ENCODE measurements at regions not wholly inside any gene's neighbourhood (a gene's known extent, or its start where the extent isn't known, plus 50 kb on each side); places are given as distances from the start of the nearest gene placed in this dataset.

DNA sequence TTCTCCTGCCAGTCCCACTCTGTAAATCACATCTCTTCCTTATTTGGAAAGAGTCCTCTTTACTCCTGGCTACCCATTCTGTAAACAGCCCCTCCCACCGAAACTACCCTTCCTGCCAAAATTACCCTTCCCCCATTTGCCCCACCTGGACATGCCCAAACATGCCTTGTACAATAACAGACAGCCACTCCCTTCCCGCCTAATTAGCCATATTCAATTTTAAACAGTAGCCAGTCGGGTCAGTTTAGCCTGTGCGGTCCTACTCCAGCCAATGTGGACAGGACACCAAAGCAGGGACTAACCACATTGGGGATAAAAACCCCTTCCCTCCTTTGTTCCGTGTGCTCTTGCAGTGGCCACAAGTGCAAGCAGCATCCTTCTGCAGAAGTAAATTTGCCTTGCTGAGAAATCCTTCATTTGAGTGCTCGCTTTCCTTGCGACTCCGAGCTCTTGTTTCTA is 56.3 kb upstream of the MAP10 start:
- Histone ChIP-seq H3K36me3 (ENCODE audit: insufficient read depth, low read length) (no peaks in the 10 kb centered on the region), H3K27ac (ENCODE audit: low read length) (no peak overlapping the region), H3K9me3 (ENCODE audit: insufficient read depth, low read length, severe bottlenecking) (peaks cover 24% of the 10 kb centered on the region), H3K27me3 (ENCODE audit: insufficient read depth, low read length, poor library complexity) (no peaks in the 10 kb centered on the region), H3K79me2 (ENCODE audit: insufficient read depth, low read length) (no peaks in the 10 kb centered on the region), H2AFZ (ENCODE audit: low read depth, low read length) (no peak overlapping the region), H3K4me3 (ENCODE audit: low read depth in 1 of 2, low read length in 2 of 2) (no peak overlapping the region), H4K20me1 (ENCODE audit: insufficient read depth, low read length) (no peaks in the 10 kb centered on the region), H3K4me1 (ENCODE audit: insufficient read depth, low read length) (no peaks in the 10 kb centered on the region), H3K4me2 (ENCODE audit: insufficient read depth, low read length) (no peak overlapping the region), H3K9ac (ENCODE audit: low read depth, low read length) (no peak overlapping the region)
- no peak for DNase-seq
- TF ChIP-seq EZH2 (IDR thresholded peaks at IDR 0.05; ENCODE audit: borderline replicate concordance, low read depth, low read length, severe bottlenecking): no peak
- TF ChIP-seq, protein P1, sequence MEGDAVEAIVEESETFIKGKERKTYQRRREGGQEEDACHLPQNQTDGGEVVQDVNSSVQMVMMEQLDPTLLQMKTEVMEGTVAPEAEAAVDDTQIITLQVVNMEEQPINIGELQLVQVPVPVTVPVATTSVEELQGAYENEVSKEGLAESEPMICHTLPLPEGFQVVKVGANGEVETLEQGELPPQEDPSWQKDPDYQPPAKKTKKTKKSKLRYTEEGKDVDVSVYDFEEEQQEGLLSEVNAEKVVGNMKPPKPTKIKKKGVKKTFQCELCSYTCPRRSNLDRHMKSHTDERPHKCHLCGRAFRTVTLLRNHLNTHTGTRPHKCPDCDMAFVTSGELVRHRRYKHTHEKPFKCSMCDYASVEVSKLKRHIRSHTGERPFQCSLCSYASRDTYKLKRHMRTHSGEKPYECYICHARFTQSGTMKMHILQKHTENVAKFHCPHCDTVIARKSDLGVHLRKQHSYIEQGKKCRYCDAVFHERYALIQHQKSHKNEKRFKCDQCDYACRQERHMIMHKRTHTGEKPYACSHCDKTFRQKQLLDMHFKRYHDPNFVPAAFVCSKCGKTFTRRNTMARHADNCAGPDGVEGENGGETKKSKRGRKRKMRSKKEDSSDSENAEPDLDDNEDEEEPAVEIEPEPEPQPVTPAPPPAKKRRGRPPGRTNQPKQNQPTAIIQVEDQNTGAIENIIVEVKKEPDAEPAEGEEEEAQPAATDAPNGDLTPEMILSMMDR (IDR thresholded peaks at IDR 0.05; ENCODE audit: borderline replicate concordance, extremely low read depth, low read length, poor library complexity, severe bottlenecking): no peak
- ATAC-seq (ENCODE audit: insufficient read depth, low read depth): no peak

DNA sequence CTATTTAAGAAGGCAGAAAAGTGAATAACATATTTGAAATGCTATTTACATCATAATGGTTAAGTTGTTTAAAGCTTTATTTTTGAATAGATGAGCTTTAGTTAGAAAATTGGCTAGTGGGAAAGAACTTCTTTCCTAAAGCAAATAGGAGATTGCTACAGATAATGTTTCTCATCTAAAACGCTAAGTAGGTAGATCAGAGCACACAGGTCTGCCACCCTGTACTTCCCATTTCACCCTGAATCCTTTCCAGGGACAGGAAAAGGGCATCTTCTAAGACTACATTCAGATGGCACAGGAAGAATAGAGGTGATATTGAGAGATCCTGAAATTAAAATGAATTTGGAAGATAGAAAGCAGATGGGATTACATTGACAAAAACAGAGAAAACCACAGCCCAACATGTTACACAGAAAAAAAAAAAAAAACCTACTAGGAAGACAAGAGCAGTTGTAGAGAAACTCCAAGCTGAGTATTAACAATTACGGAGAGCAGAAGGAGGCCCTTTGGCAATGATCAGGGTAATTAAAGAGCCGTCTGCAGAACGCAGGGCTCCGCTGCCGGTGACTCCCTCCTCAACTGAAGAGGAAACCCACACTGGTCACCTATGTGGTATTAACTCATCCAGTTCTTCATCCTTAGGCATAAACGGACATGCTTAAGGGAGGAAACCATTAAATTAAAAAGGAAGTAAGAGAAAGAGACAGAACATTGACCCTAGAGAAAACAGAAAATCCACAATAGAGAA is 53.6 kb upstream of the MAP10 start:
- Histone ChIP-seq H3K4me3 (ENCODE audit: low read depth in 1 of 2, low read length in 2 of 2) (no peak overlapping the region), H3K4me2 (ENCODE audit: insufficient read depth, low read length) (no peak overlapping the region), H3K36me3 (ENCODE audit: insufficient read depth, low read length) (no peaks in the 10 kb centered on the region), H3K27me3 (ENCODE audit: insufficient read depth, low read length, poor library complexity) (no peaks in the 10 kb centered on the region), H3K27ac (ENCODE audit: low read length) (no peak overlapping the region), H3K79me2 (ENCODE audit: insufficient read depth, low read length) (no peaks in the 10 kb centered on the region), H3K9ac (ENCODE audit: low read depth, low read length) (no peak overlapping the region), H4K20me1 (ENCODE audit: insufficient read depth, low read length) (no peaks in the 10 kb centered on the region), H3K9me3 (ENCODE audit: insufficient read depth, low read length, severe bottlenecking) (peaks cover 24% of the 10 kb centered on the region), H3K4me1 (ENCODE audit: insufficient read depth, low read length) (no peaks in the 10 kb centered on the region), H2AFZ (ENCODE audit: low read depth, low read length) (no peak overlapping the region)
- DNase-seq: no peak
- ATAC-seq (ENCODE audit: insufficient read depth, low read depth): no peak
- TF ChIP-seq EZH2 (IDR thresholded peaks at IDR 0.05; ENCODE audit: borderline replicate concordance, low read depth, low read length, severe bottlenecking): no peak
- TF ChIP-seq, protein P1 (IDR thresholded peaks at IDR 0.05; ENCODE audit: borderline replicate concordance, extremely low read depth, low read length, poor library complexity, severe bottlenecking): no peak

DNA sequence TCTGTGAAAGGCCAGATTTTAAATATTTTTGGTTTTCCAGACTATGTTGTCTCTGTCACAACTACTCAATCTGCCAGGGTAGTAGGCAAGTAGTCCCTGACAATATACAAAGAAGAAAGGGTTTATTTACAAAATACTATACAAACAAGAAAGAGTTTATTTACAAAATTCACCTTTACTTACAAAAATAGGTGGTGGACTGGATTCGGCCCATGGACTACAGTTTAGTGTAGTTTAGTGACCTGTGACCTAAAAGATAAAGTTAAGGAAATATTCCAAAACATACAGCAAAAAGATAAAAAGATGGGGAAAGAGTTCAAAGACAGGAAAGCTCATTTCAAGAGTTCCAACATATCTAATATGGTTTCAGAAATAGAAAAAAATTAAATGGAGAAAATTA is 52.9 kb upstream of the MAP10 start:
- Histone ChIP-seq H3K4me1 (ENCODE audit: insufficient read depth, low read length) (no peaks in the 10 kb centered on the region), H3K4me3 (ENCODE audit: low read depth in 1 of 2, low read length in 2 of 2) (no peak overlapping the region), H3K36me3 (ENCODE audit: insufficient read depth, low read length) (no peaks in the 10 kb centered on the region), H3K4me2 (ENCODE audit: insufficient read depth, low read length) (no peak overlapping the region), H3K79me2 (ENCODE audit: insufficient read depth, low read length) (no peaks in the 10 kb centered on the region), H3K9me3 (ENCODE audit: insufficient read depth, low read length, severe bottlenecking) (peaks cover 21% of the 10 kb centered on the region), H2AFZ (ENCODE audit: low read depth, low read length) (no peak overlapping the region), H3K27me3 (ENCODE audit: insufficient read depth, low read length, poor library complexity) (no peaks in the 10 kb centered on the region), H3K9ac (ENCODE audit: low read depth, low read length) (no peak overlapping the region), H4K20me1 (ENCODE audit: insufficient read depth, low read length) (no peaks in the 10 kb centered on the region), H3K27ac (ENCODE audit: low read length) (no peak overlapping the region)
- DNase-seq (no peak), ATAC-seq (ENCODE audit: insufficient read depth, low read depth) (no peak)
- no peak for TF ChIP-seq EZH2 (IDR thresholded peaks at IDR 0.05; ENCODE audit: borderline replicate concordance, low read depth, low read length, severe bottlenecking)
- TF ChIP-seq, protein P1 (IDR thresholded peaks at IDR 0.05; ENCODE audit: borderline replicate concordance, extremely low read depth, low read length, poor library complexity, severe bottlenecking): no peak
